Osteoblast (primary cell): ENCODE measurements at regions not wholly inside any gene's neighbourhood (a gene's known extent, or its start where the extent isn't known, plus 50 kb on each side); places are given as distances from the start of the nearest gene placed in this dataset.

Source experiments
- DNase-seq: peaks from one replicate; pipeline ENCODE4 v3.0.0; 2011; ENCODE audit warnings: low spot score, mixed read lengths; ENCODE audit not compliant: insufficient read length; ENCODE audit errors: missing footprints
- H2AFZ ChIP-seq: 2 replicates; pipeline ENCODE4 v1.6.0; 2011; ENCODE audit warnings: mild to moderate bottlenecking, low read length
- H3K27ac ChIP-seq: 2 replicates; pipeline ENCODE4 v1.5.1; 2011; ENCODE audit warnings: mild to moderate bottlenecking, low read depth, low read length, moderate library complexity
- H3K27me3 ChIP-seq: 2 replicates; pipeline ENCODE4 v1.6.0; 2012; ENCODE audit warnings: mild to moderate bottlenecking, control low read depth, inconsistent platforms, low read length, moderate library complexity; ENCODE audit not compliant: insufficient read depth
- H3K36me3 ChIP-seq: 2 replicates; pipeline ENCODE4 v1.5.1; 2011; ENCODE audit warnings: mild to moderate bottlenecking, low read length, control low read depth, moderate library complexity; ENCODE audit not compliant: insufficient read depth
- H3K4me1 ChIP-seq: 2 replicates; pipeline ENCODE4 v1.5.1; 2011; ENCODE audit warnings: mild to moderate bottlenecking, low read length, control low read depth, moderate library complexity; ENCODE audit not compliant: insufficient read depth
- H3K4me2 ChIP-seq: 2 replicates; pipeline ENCODE4 v1.6.0; 2011; ENCODE audit warnings: mild to moderate bottlenecking, low read length; ENCODE audit not compliant: insufficient read depth
- H3K4me3 ChIP-seq: fragments of 200-600 bp; sonication (generic); 3 replicates; pipeline ENCODE4 v1.5.1; 2012; ENCODE audit warnings: mild to moderate bottlenecking, low read length, inconsistent platforms; ENCODE audit not compliant: insufficient read depth
- H3K79me2 ChIP-seq: 2 replicates; pipeline ENCODE4 v1.6.0; 2012; ENCODE audit warnings: mild to moderate bottlenecking, low read length, control low read depth, inconsistent platforms; ENCODE audit not compliant: insufficient read depth
- H3K9me3 ChIP-seq: 2 replicates; pipeline ENCODE4 v1.5.1; 2011; ENCODE audit warnings: low read depth, low read length, control low read depth
- H4K20me1 ChIP-seq: 2 replicates; pipeline ENCODE4 v1.6.0; 2012; ENCODE audit warnings: mild to moderate bottlenecking, low read length, control low read depth; ENCODE audit not compliant: insufficient read depth
- CTCF ChIP-seq: IDR thresholded peaks from 2 replicates; pipeline ENCODE4 v1.5.1; 2011; ENCODE audit warnings: mild to moderate bottlenecking, low read depth, low read length, moderate library complexity; ENCODE audit errors: extremely low read depth

GRCh38 chr11:104652996-104653395, 245.3 kb downstream of the CASP12 start:
- H3K4me1 ChIP-seq = no peaks in the 10 kb centered on the region
- no peak overlapping the region for H3K27ac ChIP-seq
- no peaks in the 10 kb centered on the region for H3K27me3 ChIP-seq
- no peak for TF ChIP-seq CTCF
- H3K36me3 ChIP-seq = no peaks in the 10 kb centered on the region
- H3K79me2 ChIP-seq = no peaks in the 10 kb centered on the region
- H2AFZ ChIP-seq = no peak overlapping the region
- H3K4me3 ChIP-seq = no peak overlapping the region
- no peaks in the 10 kb centered on the region for H4K20me1 ChIP-seq
- no peaks in the 10 kb centered on the region for H3K9me3 ChIP-seq
- no peak for DNase-seq
- no peak overlapping the region for H3K4me2 ChIP-seq

DNA sequence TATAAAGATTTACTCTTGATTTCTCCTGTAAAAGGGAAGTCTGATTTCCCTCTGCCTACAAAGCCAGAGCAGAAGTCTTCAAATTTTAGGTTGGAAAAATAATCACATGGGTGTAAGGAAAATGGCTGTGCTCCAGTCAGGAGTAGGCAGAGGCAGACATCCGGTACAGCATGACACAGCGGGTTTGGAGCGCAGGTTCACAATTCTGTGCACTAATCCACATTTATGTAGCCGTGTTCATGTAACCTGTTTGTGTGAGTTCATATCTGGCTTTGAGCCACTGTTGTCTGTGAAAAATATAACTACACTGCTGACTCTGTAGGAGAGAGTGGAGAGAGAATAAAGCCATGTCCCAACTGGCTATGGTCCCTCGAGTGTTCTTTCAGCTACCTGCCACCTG, 248.0 kb downstream of the CASP12 start:
- H3K27ac ChIP-seq = no peak overlapping the region
- H4K20me1 ChIP-seq = no peaks in the 10 kb centered on the region
- H3K9me3 ChIP-seq = no peaks in the 10 kb centered on the region
- H3K4me3 ChIP-seq = no peak overlapping the region
- no peaks in the 10 kb centered on the region for H3K36me3 ChIP-seq
- H3K4me2 ChIP-seq = no peak overlapping the region
- TF ChIP-seq CTCF = no peak
- H3K27me3 ChIP-seq = no peaks in the 10 kb centered on the region
- no peak overlapping the region for H2AFZ ChIP-seq
- no peaks in the 10 kb centered on the region for H3K79me2 ChIP-seq
- no peak for DNase-seq
- no peaks in the 10 kb centered on the region for H3K4me1 ChIP-seq

DNA sequence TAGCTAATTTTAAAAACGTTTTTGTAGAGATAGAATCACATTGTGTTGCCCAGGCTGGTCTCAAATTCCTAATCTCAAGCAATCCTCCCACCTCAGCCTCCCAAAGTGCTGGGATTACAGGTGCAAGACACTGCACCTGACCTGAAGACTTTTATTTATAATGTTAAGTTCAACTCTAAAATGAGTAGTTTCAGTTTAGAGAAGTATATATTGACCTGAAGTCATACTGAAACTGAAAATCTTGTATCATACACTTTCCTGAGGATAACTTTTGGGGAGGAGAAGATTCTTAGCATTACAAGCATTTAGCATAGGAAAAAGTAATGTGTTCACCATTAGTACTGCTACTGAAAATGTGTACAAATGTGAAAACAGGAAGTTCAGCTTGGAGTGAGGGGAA, 249.3 kb downstream of the CASP12 start:
- Histone ChIP-seq H3K4me1 (no peaks in the 10 kb centered on the region), H3K4me3 (no peak overlapping the region), H3K9me3 (no peaks in the 10 kb centered on the region), H3K27ac (no peak overlapping the region), H2AFZ (no peak overlapping the region), H3K4me2 (no peak overlapping the region), H4K20me1 (no peaks in the 10 kb centered on the region), H3K79me2 (no peaks in the 10 kb centered on the region), H3K36me3 (no peaks in the 10 kb centered on the region), H3K27me3 (no peaks in the 10 kb centered on the region)
- no peak for TF ChIP-seq CTCF
- no peak for DNase-seq

- DNase-seq = no peak
- Histone ChIP-seq H3K36me3 (no peaks in the 10 kb centered on the region), H2AFZ (no peak overlapping the region), H3K4me3 (no peak overlapping the region), H3K4me1 (no peaks in the 10 kb centered on the region), H3K27me3 (no peaks in the 10 kb centered on the region), H3K27ac (no peak overlapping the region), H3K79me2 (no peaks in the 10 kb centered on the region), H3K4me2 (no peak overlapping the region), H3K9me3 (no peaks in the 10 kb centered on the region), H4K20me1 (no peaks in the 10 kb centered on the region)
- TF ChIP-seq CTCF = no peak
These were observed 252.7 kb downstream of the CASP12 start for GRCh38 chr11:104645261-104646222.
